CD4-positive, CD25-positive, alpha-beta regulatory T cell (primary cell): ENCODE measurements at regions not wholly inside any gene's neighbourhood (a gene's known extent, or its start where the extent isn't known, plus 50 kb on each side); places are given as distances from the start of the nearest gene placed in this dataset.

ENCODE experiments used
- ATAC-seq, 2 donors: fragments of 150-1000 bp; cut with Tn5 transposase; one replicate each; pipeline ENCODE4 v1.10.0; 2021; ENCODE audit warnings: low read depth in 2 of 2, moderate number of reproducible peaks in 2 of 2, moderate library complexity in 1 of 2
- DNase-seq, 3 donors: peaks; one replicate each; pipeline versions ENCODE4 v3.0.0 to v3.0.0-alpha.2; 2012 to 2022; ENCODE audit warnings: mixed read lengths in 1 of 3
- H3K27ac ChIP-seq: one replicate; pipeline ENCODE4 v1.7.0; 2013; ENCODE audit warnings: mild to moderate bottlenecking, low read length; ENCODE audit not compliant: insufficient read depth, poor library complexity, severe bottlenecking
- H3K27me3 ChIP-seq: one replicate; pipeline ENCODE4 v1.7.0; 2013; ENCODE audit warnings: low read length; ENCODE audit not compliant: control insufficient read depth, insufficient read depth
- H3K36me3 ChIP-seq: one replicate; pipeline ENCODE4 v1.7.0; 2013; ENCODE audit warnings: mild to moderate bottlenecking, low read length, moderate library complexity; ENCODE audit not compliant: control insufficient read depth, insufficient read depth
- H3K4me1 ChIP-seq: 2 replicates; pipeline ENCODE4 v1.7.0; 2013; ENCODE audit warnings: mild to moderate bottlenecking, low read length; ENCODE audit not compliant: insufficient read depth, control insufficient read depth, poor library complexity, severe bottlenecking
- H3K4me3 ChIP-seq: one replicate; pipeline ENCODE4 v1.7.0; 2013; ENCODE audit warnings: low read depth, mild to moderate bottlenecking, low read length, moderate library complexity
- H3K9me3 ChIP-seq, 2 experiments: 1 replicate in 1 of 2; 2 replicates in 1 of 2; pipeline ENCODE4 v1.7.0; 2013; ENCODE audit warnings: low read length in 2 of 2, mild to moderate bottlenecking in 1 of 2, moderate library complexity in 1 of 2; ENCODE audit not compliant: control insufficient read depth in 2 of 2
- H3K27ac Mint-ChIP-seq, 3 donors: one replicate each; pipeline ENCODE4 v1.8.0; 2020 to 2022; ENCODE audit warnings: mild to moderate bottlenecking in 3 of 3, mixed read lengths in 3 of 3, moderate library complexity in 2 of 3
- H3K27me3 Mint-ChIP-seq: one replicate; pipeline ENCODE4 v1.8.0; 2022; ENCODE audit warnings: mild to moderate bottlenecking, mixed read lengths
- H3K36me3 Mint-ChIP-seq: one replicate; pipeline ENCODE4 v1.8.0; 2020; ENCODE audit warnings: mixed read lengths
- H3K4me1 Mint-ChIP-seq, 4 donors: one replicate each; pipeline ENCODE4 v1.8.0; 2020 to 2022; ENCODE audit warnings: mixed read lengths in 4 of 4, mild to moderate bottlenecking in 1 of 4
- H3K4me3 Mint-ChIP-seq, 4 donors: one replicate each; pipeline ENCODE4 v1.8.0; 2020 to 2022; ENCODE audit warnings: mild to moderate bottlenecking in 4 of 4, mixed read lengths in 4 of 4, moderate library complexity in 3 of 4
- H3K9me3 Mint-ChIP-seq, 7 donors: one replicate each; pipeline ENCODE4 v1.8.0; 2020 to 2022; ENCODE audit warnings: mixed read lengths in 7 of 7, mild to moderate bottlenecking in 3 of 7, moderate library complexity in 2 of 7

GRCh38 chr1:222459652-222460051 is 88.3 kb downstream of the HHIPL2 start:
- peaks cover 7% of the 10 kb centered on the region for H3K36me3 Mint-ChIP-seq
- peaks cover 4 to 9% (median 6%) of the 10 kb centered on the region in 4 donors for H3K4me1 Mint-ChIP-seq
- no peak overlapping the region for H3K27ac Mint-ChIP-seq
- H3K9me3 Mint-ChIP-seq = peaks cover 0 to 16% (median 4%) of the 10 kb centered on the region in 7 donors
- Histone ChIP-seq H3K4me3 (no peak overlapping the region), H3K27ac (no peak overlapping the region), H3K4me1 (peaks cover 4% of the 10 kb centered on the region), H3K9me3 (peaks cover 5 to 14% of the 10 kb centered on the region in 2 experiments), H3K27me3 (peaks cover 5% of the 10 kb centered on the region), H3K36me3 (no peaks in the 10 kb centered on the region)
- H3K4me3 Mint-ChIP-seq = no peak overlapping the region
- peaks cover 15% of the 10 kb centered on the region for H3K27me3 Mint-ChIP-seq
- no peak for DNase-seq
- no peak for ATAC-seq

GRCh38 chr1:222457513-222457912 is 90.4 kb downstream of the HHIPL2 start:
- no peak overlapping the region for H3K4me3 Mint-ChIP-seq
- no peak overlapping the region for H3K27ac Mint-ChIP-seq
- peaks cover 0 to 16% (median 4%) of the 10 kb centered on the region in 7 donors for H3K9me3 Mint-ChIP-seq
- H3K27me3 Mint-ChIP-seq = peaks cover 14% of the 10 kb centered on the region
- peaks cover 5 to 14% of the 10 kb centered on the region in 2 experiments for H3K9me3 ChIP-seq
- H3K36me3 Mint-ChIP-seq = peaks cover 7% of the 10 kb centered on the region
- peaks cover 5% of the 10 kb centered on the region for H3K4me1 ChIP-seq
- ATAC-seq (no peak), DNase-seq (no peak)
- H3K4me1 Mint-ChIP-seq = peaks cover 5 to 26% (median 8%) of the 10 kb centered on the region in 4 donors
- no peak overlapping the region for H3K27ac ChIP-seq
- no peak overlapping the region for H3K4me3 ChIP-seq
- H3K27me3 ChIP-seq = peaks cover 3% of the 10 kb centered on the region
- H3K36me3 ChIP-seq = no peaks in the 10 kb centered on the region

DNA sequence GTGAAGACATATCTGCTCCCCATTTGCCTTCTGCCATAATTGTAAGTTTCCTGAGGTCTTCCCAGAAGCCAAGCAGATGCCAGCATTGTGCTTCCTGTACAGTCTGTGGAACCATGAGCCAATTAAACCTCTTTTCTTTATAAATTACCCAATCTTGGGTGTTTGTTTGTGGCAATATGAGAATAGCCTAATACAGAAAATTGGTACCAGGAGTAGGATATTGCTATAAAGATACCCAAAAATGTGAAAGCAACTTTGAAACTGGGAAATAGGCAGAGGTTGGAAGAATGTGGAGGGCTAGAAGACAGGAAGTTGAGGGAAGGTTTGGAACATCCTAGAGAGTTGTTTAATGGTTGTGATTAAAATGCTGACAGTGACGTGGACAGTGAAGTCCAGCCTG is 90.8 kb downstream of the HHIPL2 start:
- Mint-ChIP-seq H3K4me3 (no peak overlapping the region), H3K9me3 (peaks cover 0 to 16% (median 4%) of the 10 kb centered on the region in 7 donors), H3K36me3 (peaks cover 7% of the 10 kb centered on the region), H3K27me3 (peaks cover 14% of the 10 kb centered on the region), H3K27ac (no peak overlapping the region), H3K4me1 (peaks cover 5 to 29% (median 8%) of the 10 kb centered on the region in 4 donors)
- Histone ChIP-seq H3K4me1 (peaks cover 5% of the 10 kb centered on the region), H3K27ac (no peak overlapping the region), H3K27me3 (peaks cover 2% of the 10 kb centered on the region), H3K9me3 (peaks cover 5 to 14% of the 10 kb centered on the region in 2 experiments), H3K4me3 (no peak overlapping the region), H3K36me3 (no peaks in the 10 kb centered on the region)
- DNase-seq (no peak), ATAC-seq (no peak)

- peaks cover 5% of the 10 kb centered on the region for H3K4me1 ChIP-seq
- H3K27me3 ChIP-seq = no peaks in the 10 kb centered on the region
- Mint-ChIP-seq H3K27ac (peak overlapping the region; percentile 5 to 59 (median 48)), H3K36me3 (peaks cover 7% of the 10 kb centered on the region), H3K9me3 (peaks cover 0 to 16% (median 4%) of the 10 kb centered on the region in 7 donors), H3K4me1 (peaks cover 5 to 29% (median 8%) of the 10 kb centered on the region in 4 donors), H3K4me3 (peak overlapping the region in 2 of 4 donors; percentile 31 to 62), H3K27me3 (peaks cover 14% of the 10 kb centered on the region)
- ATAC-seq = peak; percentile 90 to 92
- no peak overlapping the region for H3K27ac ChIP-seq
- no peaks in the 10 kb centered on the region for H3K36me3 ChIP-seq
- DNase-seq = peak; percentile 57 to 86 (median 81)
- peaks cover 5 to 14% of the 10 kb centered on the region in 2 experiments for H3K9me3 ChIP-seq
- peak overlapping the region; percentile 38 for H3K4me3 ChIP-seq
Measured at GRCh38 chr1:222455188-222455879, 92.6 kb downstream of the HHIPL2 start.

GRCh38 chr1:222454782-222455181 is 93.1 kb downstream of the HHIPL2 start:
- no peak overlapping the region for H3K27ac ChIP-seq
- H3K27me3 Mint-ChIP-seq = peaks cover 11% of the 10 kb centered on the region

DNA sequence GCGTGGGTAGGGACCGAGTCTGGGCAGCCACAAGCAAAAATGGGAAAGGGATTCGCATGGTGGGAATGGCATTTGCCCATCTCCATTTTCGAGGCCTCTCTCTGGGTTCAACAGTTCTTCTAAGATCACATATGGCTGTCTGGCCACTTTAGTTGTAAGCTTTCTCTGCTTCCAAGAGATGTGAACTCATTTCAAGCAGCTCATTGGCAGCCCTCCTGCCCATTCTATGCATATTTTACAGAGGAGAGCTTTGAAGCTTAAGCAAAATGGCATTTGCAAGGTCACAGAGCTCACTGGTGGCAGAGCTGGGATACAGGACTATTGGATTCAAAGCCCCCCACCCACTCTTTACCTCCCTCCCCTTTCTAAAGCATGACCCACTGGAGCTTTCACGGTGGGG is 93.7 kb downstream of the HHIPL2 start:
- no peaks in the 10 kb centered on the region for H3K36me3 ChIP-seq
- H3K4me3 ChIP-seq = no peak overlapping the region
- DNase-seq = no peak
- H3K9me3 ChIP-seq = peaks cover 5 to 14% of the 10 kb centered on the region in 2 experiments
- Mint-ChIP-seq H3K27me3 (peaks cover 8% of the 10 kb centered on the region), H3K4me3 (no peak overlapping the region), H3K9me3 (peaks cover 0 to 16% (median 4%) of the 10 kb centered on the region in 7 donors), H3K27ac (peak overlapping the region in 2 of 3 donors; percentile 21 to 48), H3K36me3 (peaks cover 7% of the 10 kb centered on the region), H3K4me1 (peaks cover 5 to 29% (median 10%) of the 10 kb centered on the region in 4 donors)
- H3K4me1 ChIP-seq = peaks cover 5% of the 10 kb centered on the region
- ATAC-seq = no peak
- H3K27me3 ChIP-seq = no peaks in the 10 kb centered on the region
- no peak overlapping the region for H3K27ac ChIP-seq

More at GRCh38 chr1:222454782-222455181, 93.1 kb downstream of the HHIPL2 start:
- Histone ChIP-seq H3K27me3 (no peaks in the 10 kb centered on the region), H3K4me1 (peaks cover 5% of the 10 kb centered on the region), H3K9me3 (peaks cover 5 to 14% of the 10 kb centered on the region in 2 experiments), H3K36me3 (no peaks in the 10 kb centered on the region), H3K4me3 (peak overlapping the region; percentile 38)
- Mint-ChIP-seq H3K36me3 (peaks cover 7% of the 10 kb centered on the region), H3K4me1 (peaks cover 5 to 29% (median 9%) of the 10 kb centered on the region in 4 donors), H3K27ac (peak overlapping the region; percentile 21 to 59 (median 48)), H3K4me3 (peak overlapping the region in 2 of 4 donors; percentile 31 to 62), H3K9me3 (peaks cover 0 to 16% (median 4%) of the 10 kb centered on the region in 7 donors)
- ATAC-seq (peak in 1 of 2 donors; percentile 17), DNase-seq (no peak)

DNA sequence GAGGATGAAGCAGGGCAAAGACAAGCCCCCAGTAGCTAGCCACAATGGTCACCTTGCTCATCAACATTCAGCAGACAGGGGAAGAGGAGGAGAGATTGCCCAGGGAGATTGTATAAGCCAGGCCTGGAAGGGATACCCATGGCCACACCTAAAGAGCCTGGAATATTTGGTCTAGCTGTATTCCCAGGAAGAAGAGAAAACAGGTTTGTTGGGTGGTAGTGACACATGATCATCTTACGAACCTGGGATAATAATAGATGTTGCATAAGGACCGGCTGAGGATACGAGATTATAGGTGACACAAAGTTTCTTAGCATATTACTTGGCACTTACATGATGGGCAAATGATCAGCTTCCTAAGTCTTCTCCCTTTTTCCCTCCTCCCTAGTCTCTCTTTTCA is 95.9 kb downstream of the HHIPL2 start:
- Mint-ChIP-seq H3K4me1 (peaks cover 5 to 34% (median 10%) of the 10 kb centered on the region in 4 donors), H3K4me3 (no peak overlapping the region), H3K9me3 (peaks cover 0 to 2% (median 0%) of the 10 kb centered on the region in 7 donors), H3K27me3 (peaks cover 4% of the 10 kb centered on the region), H3K27ac (no peak overlapping the region), H3K36me3 (peaks cover 7% of the 10 kb centered on the region)
- Histone ChIP-seq H3K9me3 (peaks cover 0 to 1% of the 10 kb centered on the region in 2 experiments), H3K27ac (no peak overlapping the region), H3K4me3 (no peak overlapping the region), H3K36me3 (no peaks in the 10 kb centered on the region), H3K4me1 (peaks cover 5% of the 10 kb centered on the region), H3K27me3 (no peaks in the 10 kb centered on the region)
- DNase-seq = no peak
- ATAC-seq = no peak
